ENCODE measurements at regions not wholly inside any gene's neighbourhood (a gene's known extent, or its start where the extent isn't known, plus 50 kb on each side); places are given as distances from the start of the nearest gene placed in this dataset.

GRCh38 chr15:62382046-62382445, 217.0 kb upstream of the C2CD4B start:
- no peak for DNase-seq (ENCODE audit: low spot score)
- no peak overlapping the region for H3K27ac ChIP-seq (ENCODE audit: low read depth in 1 of 2, low read length in 2 of 2)
- H3K9me3 ChIP-seq (ENCODE audit: control insufficient read depth in 4 of 4, low read length in 3 of 4): no peaks in the 10 kb centered on the region
- no peak overlapping the region for H3K9ac ChIP-seq (ENCODE audit: low read depth in 1 of 2, low read length in 2 of 2)
- peaks cover 0 to 2% (median 0%) of the 10 kb centered on the region in 4 donors for H3K27me3 ChIP-seq (ENCODE audit: control insufficient read depth in 4 of 4, insufficient read depth in 4 of 4, low read length in 3 of 4)
- H3K36me3 ChIP-seq (ENCODE audit: control insufficient read depth in 4 of 4, insufficient read depth in 3 of 4, low read depth in 1 of 4, low read length in 3 of 4): no peaks in the 10 kb centered on the region
- 80% methylated on average over 1 of the region's 1 CpG for WGBS
- no peak overlapping the region for H3K4me3 ChIP-seq (ENCODE audit: low read depth in 1 of 3, low read length in 3 of 3)
- TF ChIP-seq REST (IDR thresholded peaks at IDR 0.05): no peak
- TF ChIP-seq YY1 (IDR thresholded peaks at IDR 0.05): no peak
- no peak for TF ChIP-seq ZBTB33 (IDR thresholded peaks at IDR 0.05)
- TF ChIP-seq EGR1 (IDR thresholded peaks at IDR 0.05; ENCODE audit: low read depth in 2 of 2): no peak
- no peak for TF ChIP-seq MAX (IDR thresholded peaks at IDR 0.05)
- no peak for TF ChIP-seq GABPA (IDR thresholded peaks at IDR 0.05 in 1 of 2, conservative IDR thresholded peaks at IDR 0.05 in 1 of 2)
- no peak for TF ChIP-seq RAD21 (IDR thresholded peaks at IDR 0.05)
- TF ChIP-seq SP1 (IDR thresholded peaks at IDR 0.05): no peak
- TF ChIP-seq CTCF (IDR thresholded peaks at IDR 0.05; ENCODE audit: low read depth, low read length, missing input control): no peak
- no peak for TF ChIP-seq FOXA2 (IDR thresholded peaks at IDR 0.05)
- TF ChIP-seq HNF4A (conservative IDR thresholded peaks at IDR 0.05): no peak
- TF ChIP-seq JUND (IDR thresholded peaks at IDR 0.05): no peak
- no peak for TF ChIP-seq HNF4G (IDR thresholded peaks at IDR 0.05)
- no peak for TF ChIP-seq TAF1 (conservative IDR thresholded peaks at IDR 0.05)
- no peak for TF ChIP-seq ATF3 (IDR thresholded peaks at IDR 0.05)
- TF ChIP-seq FOXA1 (IDR thresholded peaks at IDR 0.05): no peak
- TF ChIP-seq NR2F2 (IDR thresholded peaks at IDR 0.05): no peak
- no peak for TF ChIP-seq RXRA (IDR thresholded peaks at IDR 0.05)
- H3K4me1 ChIP-seq (ENCODE audit: control insufficient read depth in 4 of 4, insufficient read depth in 4 of 4, low read length in 3 of 4): no peaks in the 10 kb centered on the region

Data from liver (tissue), 8 donors.